Naive B cell (primary cell): ENCODE measurements at regions not wholly inside any gene's neighbourhood (a gene's known extent, or its start where the extent isn't known, plus 50 kb on each side); places are given as distances from the start of the nearest gene placed in this dataset.

Experiments used
- ATAC-seq, 2 donors: fragments of 150-1000 bp; cut with Tn5 transposase; 2 replicates each; pipeline ENCODE4 v1.10.0; 2021; ENCODE audit warnings: low read depth in 2 of 2, mild to moderate bottlenecking in 2 of 2, moderate library complexity in 2 of 2
- DNase-seq: peaks from one replicate; pipeline ENCODE4 v3.0.0; 2022
- H3K27ac Mint-ChIP-seq, 6 donors: one replicate each; pipeline ENCODE4 v1.8.0; 2020 to 2022; ENCODE audit warnings: mild to moderate bottlenecking in 6 of 6, mixed read lengths in 6 of 6, moderate library complexity in 5 of 6, inconsistent platforms in 2 of 6
- H3K27me3 Mint-ChIP-seq, 3 donors: one replicate each; pipeline ENCODE4 v1.8.0; 2021 to 2022; ENCODE audit warnings: mixed read lengths in 3 of 3, mild to moderate bottlenecking in 1 of 3
- H3K36me3 Mint-ChIP-seq, 2 donors: one replicate each; pipeline ENCODE4 v1.8.0; 2020 to 2022; ENCODE audit warnings: mixed read lengths in 2 of 2, inconsistent platforms in 1 of 2, mild to moderate bottlenecking in 1 of 2
- H3K4me1 Mint-ChIP-seq, 3 donors: one replicate each; pipeline ENCODE4 v1.8.0; 2020 to 2022; ENCODE audit warnings: mixed read lengths in 3 of 3, inconsistent platforms in 1 of 3, mild to moderate bottlenecking in 1 of 3, moderate library complexity in 1 of 3
- H3K4me3 Mint-ChIP-seq, 8 donors: one replicate each; pipeline ENCODE4 v1.8.0; 2020 to 2022; ENCODE audit warnings: mild to moderate bottlenecking in 8 of 8, mixed read lengths in 8 of 8, moderate library complexity in 8 of 8, inconsistent platforms in 2 of 8
- H3K9me3 Mint-ChIP-seq, 7 donors: one replicate each; pipeline ENCODE4 v1.8.0; 2020 to 2022; ENCODE audit warnings: mixed read lengths in 7 of 7, mild to moderate bottlenecking in 5 of 7, inconsistent platforms in 2 of 7, moderate library complexity in 1 of 7

GRCh38 chr11:108994887-108995286 lies 330.0 kb downstream of the DDX10 start:
- Mint-ChIP-seq H3K4me3 (no peak overlapping the region), H3K27ac (no peak overlapping the region), H3K36me3 (peaks cover 0 to 8% of the 10 kb centered on the region in 2 donors), H3K4me1 (no peaks in the 10 kb centered on the region), H3K27me3 (peaks cover 0 to 8% (median under 1%) of the 10 kb centered on the region in 3 donors), H3K9me3 (peaks cover 5 to 42% (median 19%) of the 10 kb centered on the region in 7 donors)
- ATAC-seq, result no peak
- no peak for DNase-seq

GRCh38 chr11:108997826-108998225 lies 333.0 kb downstream of the DDX10 start:
- Mint-ChIP-seq H3K27ac (no peak overlapping the region), H3K9me3 (peaks cover 5 to 41% (median 20%) of the 10 kb centered on the region in 7 donors), H3K27me3 (peaks cover 0 to 8% (median 0%) of the 10 kb centered on the region in 3 donors), H3K4me3 (no peak overlapping the region), H3K36me3 (peaks cover 0 to 8% of the 10 kb centered on the region in 2 donors), H3K4me1 (no peaks in the 10 kb centered on the region)
- no peak for DNase-seq
- ATAC-seq, result no peak

- no peak for ATAC-seq
- no peak overlapping the region for H3K4me3 Mint-ChIP-seq
- H3K27me3 Mint-ChIP-seq, result peaks cover 0 to 20% (median 0%) of the 10 kb centered on the region in 3 donors
- no peak for DNase-seq
- H3K36me3 Mint-ChIP-seq, result peaks cover 0 to 8% of the 10 kb centered on the region in 2 donors
- no peak overlapping the region for H3K27ac Mint-ChIP-seq
- no peaks in the 10 kb centered on the region for H3K4me1 Mint-ChIP-seq
- peaks cover 5 to 41% (median 20%) of the 10 kb centered on the region in 7 donors for H3K9me3 Mint-ChIP-seq
Observed at GRCh38 chr11:109000531-109000930, 335.7 kb downstream of the DDX10 start.

- Mint-ChIP-seq H3K4me1 (no peaks in the 10 kb centered on the region), H3K27ac (no peak overlapping the region), H3K36me3 (peaks cover 0 to 4% of the 10 kb centered on the region in 2 donors), H3K27me3 (peaks cover 0 to 17% (median 0%) of the 10 kb centered on the region in 3 donors), H3K9me3 (peaks cover 3 to 38% (median 17%) of the 10 kb centered on the region in 7 donors), H3K4me3 (no peak overlapping the region)
- ATAC-seq (no peak), DNase-seq (no peak)
Observed at GRCh38 chr11:109001585-109001984, 336.7 kb downstream of the DDX10 start.

- no peak overlapping the region for H3K4me3 Mint-ChIP-seq
- no peak overlapping the region for H3K27ac Mint-ChIP-seq
- H3K36me3 Mint-ChIP-seq, result no peaks in the 10 kb centered on the region
- ATAC-seq, result no peak
- no peak for DNase-seq
- peaks cover 0 to 4% (median 0%) of the 10 kb centered on the region in 7 donors for H3K9me3 Mint-ChIP-seq
- H3K27me3 Mint-ChIP-seq, result peaks cover 4 to 6% (median 5%) of the 10 kb centered on the region in 3 donors
- no peaks in the 10 kb centered on the region for H3K4me1 Mint-ChIP-seq
Observed at GRCh38 chr11:109012991-109013390, 348.1 kb downstream of the DDX10 start.

GRCh38 chr11:109015283-109015682 lies 350.4 kb downstream of the DDX10 start:
- DNase-seq (no peak), ATAC-seq (no peak)
- H3K9me3 Mint-ChIP-seq, result peaks cover 0 to 2% (median 0%) of the 10 kb centered on the region in 7 donors
- H3K36me3 Mint-ChIP-seq, result no peaks in the 10 kb centered on the region
- H3K4me3 Mint-ChIP-seq, result no peak overlapping the region
- no peaks in the 10 kb centered on the region for H3K27me3 Mint-ChIP-seq
- no peak overlapping the region for H3K27ac Mint-ChIP-seq
- no peaks in the 10 kb centered on the region for H3K4me1 Mint-ChIP-seq

- no peak overlapping the region for H3K4me3 Mint-ChIP-seq
- H3K36me3 Mint-ChIP-seq, result no peaks in the 10 kb centered on the region
- no peaks in the 10 kb centered on the region for H3K4me1 Mint-ChIP-seq
- no peak for ATAC-seq
- DNase-seq, result no peak
- no peaks in the 10 kb centered on the region for H3K27me3 Mint-ChIP-seq
- peaks cover 0 to 4% (median 2%) of the 10 kb centered on the region in 7 donors for H3K9me3 Mint-ChIP-seq
- H3K27ac Mint-ChIP-seq, result no peak overlapping the region
Observed at GRCh38 chr11:109016724-109017123, 351.9 kb downstream of the DDX10 start.

GRCh38 chr11:109017489-109017888 lies 352.6 kb downstream of the DDX10 start:
- Mint-ChIP-seq H3K9me3 (peaks cover 0 to 4% (median 2%) of the 10 kb centered on the region in 7 donors), H3K27ac (no peak overlapping the region), H3K4me3 (no peak overlapping the region), H3K4me1 (no peaks in the 10 kb centered on the region), H3K36me3 (no peaks in the 10 kb centered on the region), H3K27me3 (no peaks in the 10 kb centered on the region)
- no peak for ATAC-seq
- no peak for DNase-seq

- Mint-ChIP-seq H3K9me3 (peaks cover 0 to 5% (median 2%) of the 10 kb centered on the region in 7 donors), H3K4me1 (no peaks in the 10 kb centered on the region), H3K4me3 (no peak overlapping the region), H3K27ac (no peak overlapping the region), H3K36me3 (no peaks in the 10 kb centered on the region), H3K27me3 (no peaks in the 10 kb centered on the region)
- DNase-seq, result no peak
- ATAC-seq, result no peak
Observed at GRCh38 chr11:109018639-109019038, 353.8 kb downstream of the DDX10 start.

- H3K27ac Mint-ChIP-seq, result no peak overlapping the region
- H3K9me3 Mint-ChIP-seq, result peaks cover 2 to 10% (median 3%) of the 10 kb centered on the region in 7 donors
- H3K36me3 Mint-ChIP-seq, result no peaks in the 10 kb centered on the region
- no peak overlapping the region for H3K4me3 Mint-ChIP-seq
- H3K4me1 Mint-ChIP-seq, result no peaks in the 10 kb centered on the region
- no peak for DNase-seq
- no peak for ATAC-seq
- H3K27me3 Mint-ChIP-seq, result no peaks in the 10 kb centered on the region
Observed at GRCh38 chr11:109019342-109019936, 354.6 kb downstream of the DDX10 start.

- no peak overlapping the region for H3K27ac Mint-ChIP-seq
- no peaks in the 10 kb centered on the region for H3K36me3 Mint-ChIP-seq
- H3K9me3 Mint-ChIP-seq, result peaks cover 2 to 20% (median 8%) of the 10 kb centered on the region in 7 donors
- ATAC-seq (no peak), DNase-seq (no peak)
- no peaks in the 10 kb centered on the region for H3K27me3 Mint-ChIP-seq
- no peaks in the 10 kb centered on the region for H3K4me1 Mint-ChIP-seq
- H3K4me3 Mint-ChIP-seq, result no peak overlapping the region
Observed at GRCh38 chr11:109023036-109023435, 358.2 kb downstream of the DDX10 start.

GRCh38 chr11:109026891-109027489 lies 362.1 kb downstream of the DDX10 start:
- Mint-ChIP-seq H3K4me3 (no peak overlapping the region), H3K9me3 (peaks cover 0 to 18% (median 8%) of the 10 kb centered on the region in 7 donors), H3K36me3 (no peaks in the 10 kb centered on the region), H3K27ac (no peak overlapping the region), H3K27me3 (peaks cover 0 to 7% (median 0%) of the 10 kb centered on the region in 3 donors), H3K4me1 (no peaks in the 10 kb centered on the region)
- ATAC-seq (no peak), DNase-seq (no peak)

GRCh38 chr11:109027851-109028250 lies 363.0 kb downstream of the DDX10 start:
- no peak overlapping the region for H3K4me3 Mint-ChIP-seq
- H3K36me3 Mint-ChIP-seq, result no peaks in the 10 kb centered on the region
- peaks cover 0 to 7% (median 0%) of the 10 kb centered on the region in 3 donors for H3K27me3 Mint-ChIP-seq
- H3K4me1 Mint-ChIP-seq, result no peaks in the 10 kb centered on the region
- H3K9me3 Mint-ChIP-seq, result peaks cover 0 to 18% (median 8%) of the 10 kb centered on the region in 7 donors
- ATAC-seq (no peak), DNase-seq (no peak)
- no peak overlapping the region for H3K27ac Mint-ChIP-seq

GRCh38 chr11:109029927-109030326 lies 365.1 kb downstream of the DDX10 start:
- ATAC-seq, result no peak
- no peaks in the 10 kb centered on the region for H3K4me1 Mint-ChIP-seq
- peaks cover 0 to 7% (median 0%) of the 10 kb centered on the region in 3 donors for H3K27me3 Mint-ChIP-seq
- H3K9me3 Mint-ChIP-seq, result peaks cover 0 to 17% (median under 1%) of the 10 kb centered on the region in 7 donors
- no peaks in the 10 kb centered on the region for H3K36me3 Mint-ChIP-seq
- H3K4me3 Mint-ChIP-seq, result no peak overlapping the region
- DNase-seq, result no peak
- no peak overlapping the region for H3K27ac Mint-ChIP-seq
